Mucosa of rectum (tissue), 2 donors: ENCODE measurements at regions not wholly inside any gene's neighbourhood (a gene's known extent, or its start where the extent isn't known, plus 50 kb on each side); places are given as distances from the start of the nearest gene placed in this dataset.
"Not testable (repeated sequence)": the region's sequence is repeated elsewhere in the genome, so short reads cannot be mapped to it uniquely, and the experiment has no call there.

ENCODE experiments used
- H3K27ac ChIP-seq, 2 donors: one replicate each; pipeline ENCODE4 v1.7.0; 2013; ENCODE audit warnings: inconsistent platforms in 2 of 2, low read depth in 2 of 2, low read length in 2 of 2
- H3K27me3 ChIP-seq, 2 donors: one replicate each; pipeline ENCODE4 v1.7.0; 2013; ENCODE audit warnings: low read length in 2 of 2; ENCODE audit not compliant: control insufficient read depth in 2 of 2, insufficient read depth in 2 of 2
- H3K36me3 ChIP-seq, 2 donors: one replicate each; pipeline ENCODE4 v1.7.0; 2013; ENCODE audit warnings: low read length in 2 of 2; ENCODE audit not compliant: control insufficient read depth in 2 of 2, insufficient read depth in 2 of 2
- H3K4me1 ChIP-seq, 2 donors: one replicate each; pipeline ENCODE4 v1.7.0; 2013; ENCODE audit warnings: low read length in 2 of 2, mild to moderate bottlenecking in 1 of 2; ENCODE audit not compliant: control insufficient read depth in 2 of 2, insufficient read depth in 2 of 2
- H3K4me3 ChIP-seq, 2 donors: one replicate each; pipeline ENCODE4 v1.7.0; 2013; ENCODE audit warnings: low read length in 2 of 2
- H3K9ac ChIP-seq, 2 donors: one replicate each; pipeline ENCODE4 v1.7.0; 2013; ENCODE audit warnings: low read length in 2 of 2, low read depth in 1 of 2, mild to moderate bottlenecking in 1 of 2
- H3K9me3 ChIP-seq, 2 donors: one replicate each; pipeline ENCODE4 v1.7.0; 2013; ENCODE audit warnings: low read length in 2 of 2; ENCODE audit not compliant: control insufficient read depth in 2 of 2
- donor health status: healthy.
- donor health status: Normal muscosa, but diverticular disease.

DNA sequence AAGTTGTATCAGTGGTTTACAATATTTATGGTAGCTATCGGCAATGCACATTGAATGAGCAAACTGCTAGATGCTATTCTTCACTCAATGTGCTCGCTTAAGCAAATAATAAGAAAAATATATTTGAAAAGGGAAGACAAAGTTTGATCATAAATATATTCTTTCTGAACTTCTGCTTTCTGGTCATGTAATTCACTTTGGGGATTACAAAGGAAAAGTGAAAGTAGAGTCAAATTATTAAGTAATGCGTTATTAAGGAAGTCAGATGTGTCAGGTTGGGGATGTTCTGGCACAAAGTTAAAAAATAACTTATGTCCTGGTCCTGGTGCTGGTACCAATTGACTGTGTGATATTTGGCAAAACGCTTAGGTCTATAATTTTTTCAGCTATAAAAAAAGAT is 98.0 kb upstream of the TRIM77 start:
- Histone ChIP-seq H3K4me3 (no peak overlapping the region), H3K36me3 (no peaks in the 10 kb centered on the region), H3K9ac (no peak overlapping the region), H3K4me1 (no peaks in the 10 kb centered on the region), H3K9me3 (no peaks in the 10 kb centered on the region), H3K27ac (no peak overlapping the region), H3K27me3 (no peaks in the 10 kb centered on the region)

DNA sequence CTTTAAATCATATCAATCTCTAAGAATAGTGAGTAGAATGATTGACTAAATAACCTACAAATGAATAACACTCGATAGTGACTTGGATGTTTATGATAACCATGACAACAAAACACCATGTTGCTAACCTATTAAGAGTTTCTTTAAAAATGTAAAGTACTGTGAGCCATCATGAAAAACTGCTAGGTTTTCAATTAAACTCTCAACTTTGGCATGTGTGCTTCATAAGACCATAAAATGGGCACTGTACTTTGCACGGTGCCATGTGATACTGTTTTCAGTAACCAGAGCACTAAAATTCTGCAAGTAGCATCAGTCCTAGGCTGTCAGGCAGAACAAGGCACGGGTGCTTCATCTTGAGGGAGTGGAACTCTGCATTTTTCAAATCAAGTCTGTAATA is 96.2 kb upstream of the TRIM77 start:
- H3K27ac ChIP-seq: no peak overlapping the region
- no peak overlapping the region for H3K9ac ChIP-seq
- no peaks in the 10 kb centered on the region for H3K27me3 ChIP-seq
- H3K9me3 ChIP-seq: no peaks in the 10 kb centered on the region
- no peaks in the 10 kb centered on the region for H3K36me3 ChIP-seq
- H3K4me3 ChIP-seq: no peak overlapping the region
- H3K4me1 ChIP-seq: no peaks in the 10 kb centered on the region

DNA sequence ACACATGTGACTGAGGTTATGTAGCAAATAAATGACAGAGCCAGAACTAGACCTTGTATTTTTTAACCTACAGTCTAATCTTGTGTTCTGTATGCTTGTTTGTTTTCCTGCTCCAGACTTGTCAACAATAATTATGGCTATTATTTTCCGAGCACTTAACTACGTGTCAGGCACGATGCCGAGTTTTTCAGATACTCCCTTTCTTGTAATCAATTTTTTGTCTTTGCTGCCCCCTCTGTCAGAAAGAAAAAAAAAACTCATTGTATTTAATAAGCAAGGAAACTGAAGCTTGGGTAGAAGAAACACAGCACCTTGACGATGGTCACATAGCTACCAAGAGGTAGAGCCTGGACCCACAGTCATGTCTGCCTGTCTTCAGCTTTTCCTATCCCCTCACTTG is 95.7 kb upstream of the TRIM77 start:
- H3K4me3 ChIP-seq: not testable (repeated sequence)

DNA sequence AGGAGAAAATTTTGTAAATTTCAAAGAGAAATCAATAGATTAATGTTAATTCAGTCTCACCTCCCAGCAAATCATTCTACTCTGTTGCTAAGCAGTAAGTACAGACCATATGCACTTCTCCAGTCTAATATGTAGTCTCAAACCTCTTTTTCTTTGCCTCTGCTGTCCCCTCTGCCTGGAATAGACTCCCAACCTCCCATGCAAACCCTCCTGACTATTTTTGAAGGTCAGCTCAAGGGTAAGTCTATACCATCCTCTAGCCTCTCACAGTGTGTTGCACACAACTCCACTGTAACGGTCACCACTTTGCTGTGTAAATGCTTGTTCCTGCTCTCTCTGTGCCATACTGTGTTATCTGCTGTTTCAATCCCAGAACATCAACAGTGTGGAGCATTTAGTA is 94.5 kb upstream of the TRIM77 start:
- not testable (repeated sequence) for H3K27ac ChIP-seq, H3K36me3 ChIP-seq, H3K4me3 ChIP-seq, H3K9ac ChIP-seq, H3K4me1 ChIP-seq, H3K27me3 ChIP-seq, H3K9me3 ChIP-seq

More for the DNA sequence above, 95.7 kb upstream of the TRIM77 start:
- H3K27me3 ChIP-seq, H3K27ac ChIP-seq, H3K4me1 ChIP-seq, H3K9ac ChIP-seq, H3K36me3 ChIP-seq, H3K9me3 ChIP-seq: not testable (repeated sequence)

DNA sequence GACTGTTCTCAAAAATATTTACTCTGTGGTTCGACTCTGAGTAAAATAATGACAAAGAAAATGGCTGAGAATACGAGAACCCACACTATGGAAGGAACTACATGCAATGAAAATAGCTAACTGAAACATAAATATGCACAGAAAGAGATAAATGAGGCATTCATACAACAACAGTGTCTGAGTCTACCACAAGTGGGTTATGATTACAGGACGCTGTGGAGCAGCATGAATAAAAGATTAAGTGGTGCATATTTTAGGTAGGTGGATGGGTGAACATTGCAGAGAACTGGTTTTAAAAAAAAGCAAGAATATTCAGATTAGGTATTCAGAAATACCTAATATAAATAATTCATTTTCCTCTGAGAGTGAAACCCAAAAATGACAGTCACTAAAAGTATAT is 93.9 kb upstream of the TRIM77 start:
- H3K4me1 ChIP-seq, H3K36me3 ChIP-seq: not testable (repeated sequence)

DNA sequence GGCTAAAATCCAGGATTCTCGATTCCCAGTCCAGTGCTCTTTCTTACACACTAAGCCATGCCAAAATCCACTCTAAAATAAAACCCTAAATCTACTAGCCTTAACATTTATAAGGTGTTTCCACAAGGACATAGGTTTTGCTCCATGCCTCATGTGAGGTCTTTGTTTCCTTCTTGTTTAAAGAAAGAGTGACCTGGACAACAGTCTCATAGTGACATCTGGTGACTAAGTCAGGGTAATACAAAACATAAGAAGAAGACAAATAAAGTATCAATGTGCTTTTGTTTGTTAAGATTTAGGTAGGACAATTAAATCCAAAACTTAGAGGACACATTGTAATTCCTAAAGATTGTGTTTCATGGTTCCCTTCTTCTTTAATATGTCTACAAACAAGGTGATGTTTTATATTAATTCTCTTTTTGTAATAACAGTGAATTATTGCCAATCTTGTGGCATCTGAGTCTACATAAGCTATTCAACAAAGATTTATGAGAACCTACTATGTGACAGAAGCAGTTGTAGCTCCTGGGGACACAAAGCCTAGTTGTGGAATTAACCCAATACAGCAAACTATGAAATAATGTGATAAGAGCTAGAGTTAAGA is 93.0 kb upstream of the TRIM77 start:
- not testable (repeated sequence) for H3K27me3 ChIP-seq, H3K9ac ChIP-seq, H3K4me1 ChIP-seq, H3K27ac ChIP-seq, H3K9me3 ChIP-seq, H3K36me3 ChIP-seq, H3K4me3 ChIP-seq

More for the DNA sequence above, 93.9 kb upstream of the TRIM77 start:
- H3K9ac ChIP-seq, H3K27me3 ChIP-seq, H3K9me3 ChIP-seq, H3K4me3 ChIP-seq, H3K27ac ChIP-seq: not testable (repeated sequence)

DNA sequence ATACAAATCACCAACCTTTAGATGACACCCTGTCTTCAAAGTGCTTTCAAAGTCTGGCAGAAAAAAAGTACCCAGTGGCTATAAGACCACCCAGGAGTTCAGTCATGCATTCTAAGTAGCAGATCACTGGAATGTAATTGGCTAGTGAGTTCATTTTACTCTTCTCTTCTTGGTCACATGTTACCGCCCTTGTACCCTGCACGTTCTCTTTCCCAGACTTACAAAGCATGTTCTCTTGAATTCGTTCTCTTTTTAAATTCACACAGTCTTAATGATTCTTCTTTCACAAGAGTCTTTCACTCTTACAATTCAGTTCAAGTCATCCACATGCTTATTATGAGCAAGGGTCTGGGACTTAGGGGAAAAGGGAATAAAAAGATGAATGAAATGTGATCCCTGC is 89.4 kb upstream of the TRIM77 start:
- not testable (repeated sequence) for H3K36me3 ChIP-seq, H3K27ac ChIP-seq, H3K4me1 ChIP-seq, H3K4me3 ChIP-seq, H3K27me3 ChIP-seq, H3K9ac ChIP-seq, H3K9me3 ChIP-seq

DNA sequence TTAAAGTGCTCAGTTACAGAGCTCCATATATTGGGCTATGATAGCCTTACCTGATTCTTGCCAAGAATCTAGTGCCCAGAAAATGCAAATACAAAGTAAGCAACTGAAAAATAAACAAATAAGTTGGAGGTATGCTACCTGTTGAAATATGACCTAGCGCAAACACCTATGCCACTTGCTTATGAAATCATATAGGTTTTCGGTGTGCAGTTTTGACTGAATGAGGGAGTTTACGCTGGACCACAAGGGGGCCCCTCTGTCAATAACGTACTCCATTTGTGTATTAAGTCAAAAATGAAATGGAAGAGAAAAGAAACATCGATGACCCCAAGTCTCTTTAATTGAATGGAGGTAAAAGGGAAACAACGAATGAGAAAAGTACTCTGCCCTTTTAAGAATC is 84.9 kb upstream of the TRIM77 start:
- Histone ChIP-seq H3K27ac (no peak overlapping the region), H3K4me3 (no peak overlapping the region), H3K27me3 (no peaks in the 10 kb centered on the region), H3K4me1 (no peaks in the 10 kb centered on the region), H3K9ac (no peak overlapping the region), H3K36me3 (no peaks in the 10 kb centered on the region), H3K9me3 (no peaks in the 10 kb centered on the region)

DNA sequence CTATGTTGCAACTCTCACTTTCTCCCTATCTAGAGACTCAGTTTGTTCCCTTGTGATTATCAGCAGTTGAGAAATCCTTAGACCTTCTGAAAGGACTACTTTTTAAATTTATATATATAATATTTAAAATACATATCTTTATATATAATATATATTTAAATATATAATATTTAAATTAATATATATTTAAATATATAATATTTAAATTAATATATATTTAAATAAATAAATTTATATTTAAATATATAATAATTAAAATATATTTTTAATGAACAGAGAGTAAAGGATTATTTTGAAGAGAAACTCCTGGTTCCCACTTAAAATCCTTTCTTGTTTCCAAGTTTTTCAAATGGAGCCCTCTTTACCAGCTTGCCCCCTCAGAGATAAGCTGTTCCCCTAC is 83.7 kb upstream of the TRIM77 start:
- no peaks in the 10 kb centered on the region for H3K36me3 ChIP-seq
- no peaks in the 10 kb centered on the region for H3K27me3 ChIP-seq
- H3K4me3 ChIP-seq: no peak overlapping the region
- H3K4me1 ChIP-seq: no peaks in the 10 kb centered on the region
- no peak overlapping the region for H3K9ac ChIP-seq
- H3K27ac ChIP-seq: no peak overlapping the region
- no peaks in the 10 kb centered on the region for H3K9me3 ChIP-seq

DNA sequence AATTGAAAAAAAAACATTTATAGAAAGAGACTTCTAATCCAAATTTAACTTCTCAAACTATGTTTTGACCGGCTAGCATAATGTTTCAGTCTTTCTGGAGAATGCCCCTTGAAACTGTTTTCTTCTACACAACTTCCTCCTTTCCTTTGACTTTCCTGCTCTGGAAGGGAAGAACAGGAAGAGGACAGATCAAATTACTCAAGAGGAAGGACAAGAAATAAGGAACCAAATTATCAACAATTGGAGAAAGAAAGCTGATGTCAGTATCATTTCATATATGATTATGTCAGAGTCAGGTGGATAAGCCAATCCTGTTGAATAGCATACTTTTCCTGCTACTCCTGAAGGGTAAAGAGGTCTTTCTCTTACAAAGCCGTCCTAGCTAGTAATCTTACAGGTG is 83.2 kb upstream of the TRIM77 start:
- H3K9me3 ChIP-seq, H3K27ac ChIP-seq, H3K36me3 ChIP-seq, H3K9ac ChIP-seq, H3K4me1 ChIP-seq, H3K27me3 ChIP-seq, H3K4me3 ChIP-seq: not testable (repeated sequence)

DNA sequence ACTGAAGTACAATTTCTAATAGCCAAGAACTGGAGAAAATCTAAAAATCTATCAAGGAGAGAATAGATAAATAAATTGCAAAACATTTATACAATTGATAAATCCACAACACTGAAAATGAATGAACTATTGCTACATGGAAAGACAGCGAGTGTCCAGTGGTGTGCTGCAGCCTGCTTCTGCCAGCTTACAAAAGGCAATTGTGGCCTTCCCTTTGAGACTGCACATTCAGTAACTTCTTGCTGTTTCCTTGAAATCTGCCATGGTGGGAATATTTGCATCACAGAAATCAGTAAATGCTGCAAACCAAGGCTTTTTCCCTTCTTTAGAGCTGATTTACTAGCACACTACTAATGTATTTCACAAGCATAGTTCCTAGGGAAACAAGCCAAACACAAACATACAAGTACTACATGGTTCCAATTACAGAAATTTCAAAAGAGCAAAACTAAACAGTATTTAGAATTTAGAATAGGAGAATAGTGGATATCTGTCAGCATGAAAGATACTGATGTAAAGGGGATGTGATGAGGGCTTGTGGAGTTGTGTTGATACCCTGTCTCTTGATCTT is 76.9 kb upstream of the TRIM77 start:
- no peaks in the 10 kb centered on the region for H3K36me3 ChIP-seq
- H3K9me3 ChIP-seq: no peaks in the 10 kb centered on the region
- no peak overlapping the region for H3K4me3 ChIP-seq
- H3K27ac ChIP-seq: no peak overlapping the region
- H3K4me1 ChIP-seq: no peaks in the 10 kb centered on the region
- no peaks in the 10 kb centered on the region for H3K27me3 ChIP-seq
- H3K9ac ChIP-seq: no peak overlapping the region
